Sigmoid colon (tissue), 4 donors: ENCODE measurements at regions not wholly inside any gene's neighbourhood (a gene's known extent, or its start where the extent isn't known, plus 50 kb on each side); places are given as distances from the start of the nearest gene placed in this dataset.

Experiments used
- EP300 ChIP-seq, 4 donors: sonication (generic); formaldehyde crosslinking; IDR thresholded peaks; one replicate each; pipeline ENCODE4 v1.6.1; 2017; ENCODE audit warnings: antibody characterized with exemption in 4 of 4
- POLR2A ChIP-seq, 2 donors: fragments of 450-650 bp; IDR thresholded peaks; one replicate each; pipeline ENCODE4 v1.6.1; 2016; ENCODE audit warnings: antibody characterized with exemption in 2 of 2, mild to moderate bottlenecking in 2 of 2, moderate library complexity in 2 of 2
- POLR2AphosphoS5 ChIP-seq, 4 donors: sonication (generic); formaldehyde crosslinking; IDR thresholded peaks; one replicate each; pipeline ENCODE4 v1.6.1; 2017; ENCODE audit warnings: antibody characterized with exemption in 4 of 4
- TF ChIP-seq, protein P1 (sequence below), 4 experiments: fragments of 450-650 bp in 3 of 4; fragments of 200-600 bp in 1 of 4; IDR thresholded peaks; one replicate each; pipeline ENCODE4 v1.5.1; 2016 to 2019; ENCODE audit warnings: antibody characterized with exemption in 4 of 4, mild to moderate bottlenecking in 3 of 4, moderate library complexity in 2 of 4

DNA sequence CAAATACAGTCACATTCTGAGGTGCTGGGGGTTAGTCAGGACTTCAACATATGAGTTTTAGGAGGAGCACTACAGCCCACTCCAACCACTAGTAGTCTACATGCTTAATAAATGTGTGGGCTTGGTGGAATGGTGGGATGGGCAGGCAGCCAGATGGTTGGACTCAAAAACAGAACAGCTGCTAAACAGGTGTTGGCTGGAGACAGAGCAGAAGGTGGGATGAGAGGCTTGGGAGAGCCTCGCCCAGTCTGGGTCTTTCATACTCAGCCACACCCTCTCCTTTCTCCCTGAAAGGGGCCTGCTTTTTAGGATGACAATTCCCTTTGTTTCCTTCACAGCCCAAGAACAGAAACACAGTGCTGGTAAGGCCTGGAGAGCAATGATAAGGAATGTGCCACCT lies 143.9 kb upstream of the KLHL29 start:
- TF ChIP-seq EP300 (IDR thresholded peaks at IDR 0.05), result no peak
- TF ChIP-seq, protein P1, sequence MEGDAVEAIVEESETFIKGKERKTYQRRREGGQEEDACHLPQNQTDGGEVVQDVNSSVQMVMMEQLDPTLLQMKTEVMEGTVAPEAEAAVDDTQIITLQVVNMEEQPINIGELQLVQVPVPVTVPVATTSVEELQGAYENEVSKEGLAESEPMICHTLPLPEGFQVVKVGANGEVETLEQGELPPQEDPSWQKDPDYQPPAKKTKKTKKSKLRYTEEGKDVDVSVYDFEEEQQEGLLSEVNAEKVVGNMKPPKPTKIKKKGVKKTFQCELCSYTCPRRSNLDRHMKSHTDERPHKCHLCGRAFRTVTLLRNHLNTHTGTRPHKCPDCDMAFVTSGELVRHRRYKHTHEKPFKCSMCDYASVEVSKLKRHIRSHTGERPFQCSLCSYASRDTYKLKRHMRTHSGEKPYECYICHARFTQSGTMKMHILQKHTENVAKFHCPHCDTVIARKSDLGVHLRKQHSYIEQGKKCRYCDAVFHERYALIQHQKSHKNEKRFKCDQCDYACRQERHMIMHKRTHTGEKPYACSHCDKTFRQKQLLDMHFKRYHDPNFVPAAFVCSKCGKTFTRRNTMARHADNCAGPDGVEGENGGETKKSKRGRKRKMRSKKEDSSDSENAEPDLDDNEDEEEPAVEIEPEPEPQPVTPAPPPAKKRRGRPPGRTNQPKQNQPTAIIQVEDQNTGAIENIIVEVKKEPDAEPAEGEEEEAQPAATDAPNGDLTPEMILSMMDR (IDR thresholded peaks at IDR 0.05), result no peak
- TF ChIP-seq POLR2AphosphoS5 (IDR thresholded peaks at IDR 0.05), result no peak
- no peak for TF ChIP-seq POLR2A (IDR thresholded peaks at IDR 0.05)
